H9 (cell line): ENCODE measurements at regions not wholly inside any gene's neighbourhood (a gene's known extent, or its start where the extent isn't known, plus 50 kb on each side); places are given as distances from the start of the nearest gene placed in this dataset.

ENCODE experiments used
- DNase-seq: peaks from one replicate; pipeline ENCODE4 v3.0.0-alpha.2; 2017
- H2AFZ ChIP-seq: one replicate; pipeline ENCODE4 v1.6.1; 2013; ENCODE audit warnings: mild to moderate bottlenecking, low read length, control low read depth, moderate library complexity
- H2AK5ac ChIP-seq: 2 replicates; pipeline ENCODE4 v1.6.1; 2013; ENCODE audit warnings: low read length, control low read depth, mixed read lengths; ENCODE audit not compliant: insufficient read length
- H2BK120ac ChIP-seq: one replicate; pipeline ENCODE4 v1.6.1; 2013; ENCODE audit warnings: low read depth, mild to moderate bottlenecking, low read length, control low read depth, inconsistent platforms; ENCODE audit not compliant: poor library complexity, severe bottlenecking
- H2BK12ac ChIP-seq: 2 replicates; pipeline ENCODE4 v1.6.1; 2013; ENCODE audit warnings: low read length, control low read depth, mixed read lengths, low read depth; ENCODE audit not compliant: insufficient read length
- H2BK15ac ChIP-seq: 2 replicates; pipeline ENCODE4 v1.6.1; 2013; ENCODE audit warnings: low read depth, low read length, control low read depth
- H2BK20ac ChIP-seq: one replicate; pipeline ENCODE4 v1.6.1; 2013; ENCODE audit warnings: low read depth, mild to moderate bottlenecking, low read length, control low read depth, inconsistent platforms; ENCODE audit not compliant: poor library complexity, severe bottlenecking
- H2BK5ac ChIP-seq: 2 replicates; pipeline ENCODE4 v1.6.1; 2013; ENCODE audit warnings: low read length, control low read depth, mixed read lengths; ENCODE audit not compliant: insufficient read length
- H3K14ac ChIP-seq: 2 replicates; pipeline ENCODE4 v1.6.1; 2013; ENCODE audit warnings: low read length, control low read depth; ENCODE audit not compliant: insufficient read depth
- H3K18ac ChIP-seq: 2 replicates; pipeline ENCODE4 v1.6.1; 2013; ENCODE audit warnings: low read depth, mild to moderate bottlenecking, mixed read lengths, low read length, control low read depth; ENCODE audit not compliant: insufficient read length
- H3K23ac ChIP-seq: 2 replicates; pipeline ENCODE4 v1.6.1; 2013; ENCODE audit warnings: low read length, control low read depth, mixed read lengths, low read depth; ENCODE audit not compliant: insufficient read length
- H3K23me2 ChIP-seq: 2 replicates; pipeline ENCODE4 v1.6.1; 2013; ENCODE audit warnings: low read depth, mild to moderate bottlenecking, mixed read lengths, low read length, control low read depth; ENCODE audit not compliant: insufficient read length, poor library complexity, severe bottlenecking
- H3K27ac ChIP-seq: 2 replicates; pipeline ENCODE4 v1.5.1; 2013; ENCODE audit warnings: low read length, control low read depth, mixed read lengths, low read depth; ENCODE audit not compliant: insufficient read length
- H3K27me3 ChIP-seq: 2 replicates; pipeline ENCODE4 v1.6.1; 2013; ENCODE audit warnings: low read length, control low read depth, inconsistent platforms; ENCODE audit not compliant: insufficient read depth
- H3K4ac ChIP-seq: 2 replicates; pipeline ENCODE4 v1.6.1; 2013; ENCODE audit warnings: low read depth, mild to moderate bottlenecking, control low read depth, inconsistent platforms, low read length, moderate library complexity
- H3K4me1 ChIP-seq: 2 replicates; pipeline ENCODE4 v1.6.1; 2013; ENCODE audit warnings: low read length, control low read depth, inconsistent platforms; ENCODE audit not compliant: insufficient read depth
- H3K4me2 ChIP-seq: 2 replicates; pipeline ENCODE4 v1.6.1; 2013; ENCODE audit warnings: low read length, control low read depth, mixed read lengths; ENCODE audit not compliant: insufficient read length, insufficient read depth
- H3K56ac ChIP-seq: 2 replicates; pipeline ENCODE4 v1.6.1; 2013; ENCODE audit warnings: low read depth, mild to moderate bottlenecking, mixed read lengths, low read length, control low read depth; ENCODE audit not compliant: insufficient read length
- H3K79me1 ChIP-seq: 2 replicates; pipeline ENCODE4 v1.6.1; 2013; ENCODE audit warnings: low read depth, mild to moderate bottlenecking, moderate library complexity, low read length, control low read depth, inconsistent platforms; ENCODE audit not compliant: insufficient read depth, poor library complexity, severe bottlenecking
- H3K79me2 ChIP-seq: 2 replicates; pipeline ENCODE4 v1.6.1; 2013; ENCODE audit warnings: low read length, control low read depth, inconsistent platforms; ENCODE audit not compliant: insufficient read depth
- H3K9ac ChIP-seq: 2 replicates; pipeline ENCODE4 v1.6.1; 2013; ENCODE audit warnings: low read length, control low read depth, mixed read lengths; ENCODE audit not compliant: insufficient read length; ENCODE audit errors: extremely low read depth
- H3K9me3 ChIP-seq: one replicate; pipeline ENCODE4 v1.6.1; 2013; ENCODE audit warnings: low read depth, low read length, inconsistent platforms; ENCODE audit not compliant: control insufficient read depth
- H3T11ph ChIP-seq: one replicate; pipeline ENCODE4 v1.6.1; 2013; ENCODE audit warnings: mild to moderate bottlenecking, low read length, control low read depth, inconsistent platforms
- H4K20me1 ChIP-seq: one replicate; pipeline ENCODE4 v1.6.1; 2013; ENCODE audit not compliant: control insufficient read depth, insufficient read length, insufficient read depth
- H4K5ac ChIP-seq: 2 replicates; pipeline ENCODE4 v1.6.1; 2013; ENCODE audit warnings: low read depth, mild to moderate bottlenecking, mixed read lengths, low read length, control low read depth; ENCODE audit not compliant: insufficient read length
- H4K8ac ChIP-seq: replicated peaks from 2 replicates; pipeline ENCODE4 v1.6.1; 2013; ENCODE audit warnings: low read length, control low read depth, mixed read lengths, low read depth; ENCODE audit not compliant: insufficient read length
- H4K91ac ChIP-seq: 2 replicates; pipeline ENCODE4 v1.6.1; 2013; ENCODE audit warnings: low read depth, mild to moderate bottlenecking, moderate library complexity, mixed read lengths, low read length, control low read depth; ENCODE audit not compliant: insufficient read length
- H3K27ac Mint-ChIP-seq, 3 experiments: 2 replicates in 2 of 3; 3 replicates in 1 of 3; pipeline ENCODE4 v1.8.0; 2020 to 2021; ENCODE audit warnings: mixed read lengths in 3 of 3, mild to moderate bottlenecking in 1 of 3, moderate library complexity in 1 of 3
- H3K27me3 Mint-ChIP-seq: 2 replicates; pipeline ENCODE4 v1.8.0; 2021; ENCODE audit warnings: low read depth, mild to moderate bottlenecking, moderate library complexity, mixed read lengths
- H3K36me3 Mint-ChIP-seq, 3 experiments: 2 replicates in 2 of 3; 3 replicates in 1 of 3; pipeline ENCODE4 v1.8.0; 2020 to 2021; ENCODE audit warnings: low read depth in 3 of 3, mixed read lengths in 3 of 3; ENCODE audit not compliant: insufficient read depth in 1 of 3
- H3K4me1 Mint-ChIP-seq, 2 experiments: 2 replicates each; pipeline ENCODE4 v1.8.0; 2020; ENCODE audit warnings: mixed read lengths in 2 of 2
- H3K4me3 Mint-ChIP-seq, 2 experiments: 2 replicates in 1 of 2; 3 replicates in 1 of 2; pipeline ENCODE4 v1.8.0; 2020 to 2021; ENCODE audit warnings: mild to moderate bottlenecking in 2 of 2, mixed read lengths in 2 of 2, moderate library complexity in 1 of 2
- H3K9me3 Mint-ChIP-seq, 2 experiments: 2 replicates in 1 of 2; 3 replicates in 1 of 2; pipeline ENCODE4 v1.8.0; 2020; ENCODE audit warnings: mild to moderate bottlenecking in 2 of 2, mixed read lengths in 2 of 2, moderate library complexity in 1 of 2
- WGBS: extraction: QIAGEN DNeasy Blood & Tissue Kit; methylation state at CpG from one replicate; pipeline ENCODE4 v1.1.7; 2013; ENCODE audit warnings: missing lambda C conversion rate, low lambda C conversion rate, mixed read lengths; ENCODE audit not compliant: insufficient read length; ENCODE audit errors: extremely low coverage; 5-methylcytosine and 5-hydroxymethylcytosine counted together
- TF ChIP-seq, protein P1 (sequence below): fragments of 200-600 bp; sonication (generic); conservative IDR thresholded peaks from 3 replicates; pipeline ENCODE4 v1.8.0; 2021; ENCODE audit warnings: antibody characterized with exemption, mild to moderate bottlenecking

GRCh38 chr4:175326796-175327195, 408.6 kb downstream of the ADAM29 start:
- no peak overlapping the region for H2BK15ac ChIP-seq
- H3K9ac ChIP-seq, result no peak overlapping the region
- H3K4me2 ChIP-seq, result no peak overlapping the region
- no peak overlapping the region for H2BK5ac ChIP-seq
- no peaks in the 10 kb centered on the region for H3K79me1 ChIP-seq
- no peak overlapping the region for H2AK5ac ChIP-seq
- no peaks in the 10 kb centered on the region for H3K27me3 ChIP-seq
- H4K91ac ChIP-seq, result no peak overlapping the region
- no peak overlapping the region for H4K8ac ChIP-seq
- WGBS, result no CpG with 5 or more reads among the region's 3 CpGs
- no peaks in the 10 kb centered on the region for H3K27me3 Mint-ChIP-seq
- H4K5ac ChIP-seq, result no peak overlapping the region
- no peak overlapping the region for H3K56ac ChIP-seq
- no peak overlapping the region for H2BK12ac ChIP-seq
- H3K23ac ChIP-seq, result no peak overlapping the region
- H3T11ph ChIP-seq, result no peak overlapping the region
- DNase-seq, result no peak
- H3K9me3 Mint-ChIP-seq, result no peaks in the 10 kb centered on the region
- H2BK120ac ChIP-seq, result no peak overlapping the region
- H2AFZ ChIP-seq, result no peak overlapping the region
- no peaks in the 10 kb centered on the region for H3K9me3 ChIP-seq
- no peaks in the 10 kb centered on the region for H3K79me2 ChIP-seq
- TF ChIP-seq, protein P1, sequence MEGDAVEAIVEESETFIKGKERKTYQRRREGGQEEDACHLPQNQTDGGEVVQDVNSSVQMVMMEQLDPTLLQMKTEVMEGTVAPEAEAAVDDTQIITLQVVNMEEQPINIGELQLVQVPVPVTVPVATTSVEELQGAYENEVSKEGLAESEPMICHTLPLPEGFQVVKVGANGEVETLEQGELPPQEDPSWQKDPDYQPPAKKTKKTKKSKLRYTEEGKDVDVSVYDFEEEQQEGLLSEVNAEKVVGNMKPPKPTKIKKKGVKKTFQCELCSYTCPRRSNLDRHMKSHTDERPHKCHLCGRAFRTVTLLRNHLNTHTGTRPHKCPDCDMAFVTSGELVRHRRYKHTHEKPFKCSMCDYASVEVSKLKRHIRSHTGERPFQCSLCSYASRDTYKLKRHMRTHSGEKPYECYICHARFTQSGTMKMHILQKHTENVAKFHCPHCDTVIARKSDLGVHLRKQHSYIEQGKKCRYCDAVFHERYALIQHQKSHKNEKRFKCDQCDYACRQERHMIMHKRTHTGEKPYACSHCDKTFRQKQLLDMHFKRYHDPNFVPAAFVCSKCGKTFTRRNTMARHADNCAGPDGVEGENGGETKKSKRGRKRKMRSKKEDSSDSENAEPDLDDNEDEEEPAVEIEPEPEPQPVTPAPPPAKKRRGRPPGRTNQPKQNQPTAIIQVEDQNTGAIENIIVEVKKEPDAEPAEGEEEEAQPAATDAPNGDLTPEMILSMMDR, result no peak
- H3K27ac ChIP-seq, result no peak overlapping the region
- no peak overlapping the region for H3K18ac ChIP-seq
- H2BK20ac ChIP-seq, result no peak overlapping the region
- no peak overlapping the region for H3K14ac ChIP-seq
- H3K27ac Mint-ChIP-seq, result peak overlapping the region in 1 of 3 experiments; percentile 23; a peak in 1 of 7 replicates
- no peaks in the 10 kb centered on the region for H3K23me2 ChIP-seq
- peaks cover 0 to 5% of the 10 kb centered on the region in 2 experiments; a peak in 1 of 4 replicates for H3K4me1 Mint-ChIP-seq
- H3K4me1 ChIP-seq, result no peaks in the 10 kb centered on the region
- no peaks in the 10 kb centered on the region for H4K20me1 ChIP-seq
- no peak overlapping the region for H3K4ac ChIP-seq
- no peaks in the 10 kb centered on the region for H3K36me3 Mint-ChIP-seq
- no peak overlapping the region for H3K4me3 Mint-ChIP-seq
